CD4-positive, alpha-beta T cell treated with Interleukin-10 for 1 hour (primary cell): ENCODE measurements at regions not wholly inside any gene's neighbourhood (a gene's known extent, or its start where the extent isn't known, plus 50 kb on each side); places are given as distances from the start of the nearest gene placed in this dataset.

Source experiments
- DNase-seq: peaks from one replicate; pipeline ENCODE4 v3.0.0-alpha.2; 2020

- no peak for DNase-seq
Observed at GRCh38 chr18:46416706-46417638, 240.0 kb downstream of the LOXHD1 start.

GRCh38 chr18:46418663-46419260, 238.3 kb downstream of the LOXHD1 start:
- no peak for DNase-seq

- no peak for DNase-seq
Observed at GRCh38 chr18:46419391-46420141, 237.5 kb downstream of the LOXHD1 start.

- DNase-seq, result no peak
Observed at GRCh38 chr18:46421973-46422551, 235.0 kb downstream of the LOXHD1 start.

GRCh38 chr18:46422552-46423055, 234.4 kb downstream of the LOXHD1 start:
- DNase-seq, result no peak

GRCh38 chr18:46423226-46423805, 233.7 kb downstream of the LOXHD1 start:
- no peak for DNase-seq

- no peak for DNase-seq
Observed at GRCh38 chr18:46424898-46425297, 232.1 kb downstream of the LOXHD1 start.

- DNase-seq, result no peak
Observed at GRCh38 chr18:46425511-46425910, 231.5 kb downstream of the LOXHD1 start.

GRCh38 chr18:46426021-46426678, 230.9 kb downstream of the LOXHD1 start:
- no peak for DNase-seq

GRCh38 chr18:46426679-46427047, 230.4 kb downstream of the LOXHD1 start:
- DNase-seq, result no peak
